ENCODE measurements at regions not wholly inside any gene's neighbourhood (a gene's known extent, or its start where the extent isn't known, plus 50 kb on each side); places are given as distances from the start of the nearest gene placed in this dataset.

GRCh38 chr6:119514345-119514744 lies 164.8 kb upstream of the MAN1A1 start:
- no peak for TF ChIP-seq POLR2AphosphoS5 (IDR thresholded peaks at IDR 0.05)
- no peak for TF ChIP-seq EP300 (IDR thresholded peaks at IDR 0.05)
- no peak for TF ChIP-seq POLR2A (IDR thresholded peaks at IDR 0.05)
- TF ChIP-seq CTCF (IDR thresholded peaks at IDR 0.05), result no peak
- no peaks in the 10 kb centered on the region for H3K36me3 ChIP-seq
- no peak overlapping the region for H3K27ac ChIP-seq
- no peaks in the 10 kb centered on the region for H3K9me3 ChIP-seq
- no peaks in the 10 kb centered on the region for H3K4me1 ChIP-seq
- ATAC-seq, result no peak
- no peak overlapping the region for H3K4me3 ChIP-seq
- 49 to 70% methylated on average over 2 of the region's 2 CpGs for WGBS, 2 donors (ENCODE audit: low coverage in 1 of 2)
- H3K27me3 ChIP-seq, result no peaks in the 10 kb centered on the region

GRCh38 chr6:119511024-119511423 lies 161.5 kb upstream of the MAN1A1 start:
- Histone ChIP-seq H3K27ac (no peak overlapping the region), H3K27me3 (no peaks in the 10 kb centered on the region), H3K9me3 (no peaks in the 10 kb centered on the region), H3K4me1 (no peaks in the 10 kb centered on the region), H3K36me3 (no peaks in the 10 kb centered on the region), H3K4me3 (no peak overlapping the region)
- no peak for ATAC-seq
- TF ChIP-seq POLR2A (IDR thresholded peaks at IDR 0.05) (no peak), EP300 (IDR thresholded peaks at IDR 0.05) (no peak), CTCF (IDR thresholded peaks at IDR 0.05) (no peak), POLR2AphosphoS5 (IDR thresholded peaks at IDR 0.05) (no peak)
- WGBS, 2 donors (ENCODE audit: low coverage in 1 of 2), result 58 to 71% methylated on average over 3 of the region's 3 CpGs

- ATAC-seq, result no peak
- Histone ChIP-seq H3K27me3 (no peaks in the 10 kb centered on the region), H3K9me3 (no peaks in the 10 kb centered on the region), H3K27ac (no peak overlapping the region), H3K36me3 (no peaks in the 10 kb centered on the region), H3K4me1 (no peaks in the 10 kb centered on the region), H3K4me3 (no peak overlapping the region)
- TF ChIP-seq POLR2AphosphoS5 (IDR thresholded peaks at IDR 0.05), result no peak
- TF ChIP-seq POLR2A (IDR thresholded peaks at IDR 0.05), result no peak
- no peak for TF ChIP-seq EP300 (IDR thresholded peaks at IDR 0.05)
- TF ChIP-seq CTCF (IDR thresholded peaks at IDR 0.05), result no peak
- 94 to 96% methylated on average over 2 of the region's 2 CpGs for WGBS, 2 donors (ENCODE audit: low coverage in 1 of 2)
These were observed 160.7 kb upstream of the MAN1A1 start for GRCh38 chr6:119510246-119510645.

GRCh38 chr6:119506631-119507174 lies 157.1 kb upstream of the MAN1A1 start:
- Histone ChIP-seq H3K36me3 (no peaks in the 10 kb centered on the region), H3K27me3 (no peaks in the 10 kb centered on the region), H3K4me1 (no peaks in the 10 kb centered on the region), H3K27ac (no peak overlapping the region), H3K9me3 (no peaks in the 10 kb centered on the region), H3K4me3 (no peak overlapping the region)
- ATAC-seq, result no peak
- no peak for TF ChIP-seq EP300 (IDR thresholded peaks at IDR 0.05)
- TF ChIP-seq POLR2AphosphoS5 (IDR thresholded peaks at IDR 0.05), result no peak
- TF ChIP-seq POLR2A (IDR thresholded peaks at IDR 0.05), result no peak

GRCh38 chr6:119501798-119502483 lies 152.4 kb upstream of the MAN1A1 start:
- Histone ChIP-seq H3K27me3 (no peaks in the 10 kb centered on the region), H3K9me3 (no peaks in the 10 kb centered on the region), H3K27ac (no peak overlapping the region), H3K4me1 (no peaks in the 10 kb centered on the region), H3K4me3 (no peak overlapping the region), H3K36me3 (no peaks in the 10 kb centered on the region)
- TF ChIP-seq POLR2A (IDR thresholded peaks at IDR 0.05) (no peak), POLR2AphosphoS5 (IDR thresholded peaks at IDR 0.05) (no peak), CTCF (IDR thresholded peaks at IDR 0.05) (no peak), EP300 (IDR thresholded peaks at IDR 0.05) (no peak)
- WGBS, 2 donors (ENCODE audit: low coverage in 1 of 2), result 45 to 65% methylated on average over 2 to 4 of the region's 4 CpGs
- no peak for ATAC-seq

Data from gastroesophageal sphincter (tissue), 4 donors.